HG03025 (cell line): ENCODE measurements at regions not wholly inside any gene's neighbourhood (a gene's known extent, or its start where the extent isn't known, plus 50 kb on each side); places are given as distances from the start of the nearest gene placed in this dataset.
"Not testable (repeated sequence)": the region's sequence is repeated elsewhere in the genome, so short reads cannot be mapped to it uniquely, and the experiment has no call there.

Source experiments
- ATAC-seq: cut with Tn5 transposase; IDR thresholded peaks from one replicate; pipeline ENCODE4 v1.9.1; 2021; ENCODE audit warnings: mild to moderate bottlenecking, moderate library complexity; ENCODE audit not compliant: unreplicated experiment, low FRiP score

GRCh38 chr3:98644168-98644567 lies 50.8 kb upstream of the CPOX start:
- no peak for ATAC-seq

GRCh38 chr3:98645039-98645438 lies 51.6 kb upstream of the CPOX start:
- ATAC-seq: no peak

- no peak for ATAC-seq
Observed at GRCh38 chr3:98646680-98647079, 53.3 kb upstream of the CPOX start.

- ATAC-seq: no peak
Observed at GRCh38 chr3:98647197-98647596, 53.8 kb upstream of the CPOX start.

GRCh38 chr3:98650971-98651779 lies 57.8 kb upstream of the CPOX start:
- ATAC-seq: no peak

- no peak for ATAC-seq
Observed at GRCh38 chr3:98651780-98652077, 58.3 kb upstream of the CPOX start.

- no peak for ATAC-seq
Observed at GRCh38 chr3:98655666-98656065, 62.3 kb upstream of the CPOX start.

- peak; percentile 98 for ATAC-seq
Observed at GRCh38 chr3:98657457-98657856, 64.0 kb upstream of the CPOX start.

- no peak for ATAC-seq
Observed at GRCh38 chr3:98662699-98663098, 69.3 kb upstream of the CPOX start.

GRCh38 chr3:98670020-98670419 lies 76.6 kb upstream of the CPOX start:
- no peak for ATAC-seq

- ATAC-seq: no peak
Observed at GRCh38 chr3:98679986-98680385, 83.2 kb upstream of the ST3GAL6 start.

GRCh38 chr3:98680723-98681122 lies 82.4 kb upstream of the ST3GAL6 start:
- no peak for ATAC-seq

GRCh38 chr3:98681486-98681885 lies 81.7 kb upstream of the ST3GAL6 start:
- ATAC-seq: no peak

GRCh38 chr3:98682391-98682790 lies 80.7 kb upstream of the ST3GAL6 start:
- not testable (repeated sequence) for ATAC-seq

GRCh38 chr3:98688363-98688762 lies 74.8 kb upstream of the ST3GAL6 start:
- ATAC-seq: no peak

- ATAC-seq: no peak
Observed at GRCh38 chr3:98690876-98691275, 72.3 kb upstream of the ST3GAL6 start.

GRCh38 chr3:98691897-98692296 lies 71.2 kb upstream of the ST3GAL6 start:
- no peak for ATAC-seq

GRCh38 chr3:98692787-98693473 lies 70.2 kb upstream of the ST3GAL6 start:
- no peak for ATAC-seq

- ATAC-seq: no peak
Observed at GRCh38 chr3:98695796-98696195, 67.3 kb upstream of the ST3GAL6 start.

GRCh38 chr3:98696296-98696695 lies 66.8 kb upstream of the ST3GAL6 start:
- not testable (repeated sequence) for ATAC-seq

GRCh38 chr3:98697225-98697624 lies 65.9 kb upstream of the ST3GAL6 start:
- ATAC-seq: no peak

- no peak for ATAC-seq
Observed at GRCh38 chr3:98699132-98699531, 64.0 kb upstream of the ST3GAL6 start.
